Esophagus muscularis mucosa (tissue), 4 donors: ENCODE measurements at regions not wholly inside any gene's neighbourhood (a gene's known extent, or its start where the extent isn't known, plus 50 kb on each side); places are given as distances from the start of the nearest gene placed in this dataset.

Experiments used
- CTCF ChIP-seq, 3 experiments: fragments of 200-600 bp in 2 of 3; fragments of 450-650 bp in 1 of 3; sonication (generic) in 2 of 3; IDR thresholded peaks; one replicate each; pipeline ENCODE4 v1.5.1; 2017 to 2019; ENCODE audit warnings: antibody characterized with exemption in 3 of 3, mild to moderate bottlenecking in 2 of 3, moderate library complexity in 1 of 3
- EP300 ChIP-seq: sonication (generic); formaldehyde crosslinking; IDR thresholded peaks from one replicate; pipeline ENCODE4 v1.6.1; 2017; ENCODE audit warnings: antibody characterized with exemption
- POLR2A ChIP-seq: fragments of 450-650 bp; IDR thresholded peaks from one replicate; pipeline ENCODE4 v1.6.1; 2017; ENCODE audit warnings: antibody characterized with exemption, moderate library complexity, mild to moderate bottlenecking, low read depth
- POLR2AphosphoS5 ChIP-seq, 2 donors: sonication (generic); formaldehyde crosslinking; IDR thresholded peaks; one replicate each; pipeline ENCODE4 v1.6.1; 2017; ENCODE audit warnings: antibody characterized with exemption in 2 of 2

DNA sequence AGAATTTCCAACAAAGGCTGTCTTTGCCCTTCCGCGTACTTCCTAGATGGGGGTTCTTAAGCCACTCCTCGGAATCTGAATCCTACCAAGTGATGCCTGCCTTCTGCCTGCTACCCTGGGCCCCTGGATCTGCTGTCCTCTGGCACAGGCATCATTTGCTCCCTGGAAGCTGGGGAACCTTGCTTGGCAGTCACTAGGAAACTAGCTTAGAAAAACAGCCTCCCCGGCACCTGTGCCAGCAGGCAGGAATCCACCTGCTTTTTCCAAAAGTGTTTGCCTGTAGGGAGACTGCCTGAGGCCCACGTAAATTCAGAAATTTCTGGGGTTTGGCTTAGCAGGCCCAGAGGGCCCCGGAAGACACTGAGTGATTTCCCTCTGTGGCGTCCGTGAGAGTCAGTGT lies 442.4 kb downstream of the TSHZ3 start:
- TF ChIP-seq CTCF (IDR thresholded peaks at IDR 0.05) (no peak), POLR2A (no peak), POLR2AphosphoS5 (IDR thresholded peaks at IDR 0.05) (no peak), EP300 (no peak)
